ENCODE measurements at regions not wholly inside any gene's neighbourhood (a gene's known extent, or its start where the extent isn't known, plus 50 kb on each side); places are given as distances from the start of the nearest gene placed in this dataset.

DNA sequence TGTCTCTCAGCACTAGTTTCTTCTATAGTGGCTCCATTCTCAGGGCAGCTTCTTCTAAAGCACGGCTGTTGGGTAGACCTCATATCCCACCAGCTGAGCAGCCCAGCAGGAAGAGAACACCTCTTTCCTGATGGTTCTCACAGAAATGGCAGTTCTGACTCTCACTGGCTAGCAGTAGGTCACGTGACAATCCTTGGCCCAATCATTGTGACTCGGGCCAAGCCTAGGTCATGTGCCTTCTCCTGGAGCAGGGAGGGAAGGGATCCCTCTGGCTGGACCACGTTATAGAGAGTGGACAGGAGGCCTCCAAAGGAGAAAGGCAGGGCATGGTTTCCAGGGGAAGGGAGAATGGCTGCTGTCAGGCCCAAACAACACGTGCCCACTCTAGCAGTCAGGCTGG is 149.1 kb downstream of the AACS start:
- no peak for DNase-seq (ENCODE audit: low read depth in 1 of 2, low spot score in 1 of 2)
- Histone ChIP-seq H3K4me1 (ENCODE audit: low read depth) (no peaks in the 10 kb centered on the region), H3K27me3 (no peaks in the 10 kb centered on the region), H3K27ac (no peak overlapping the region), H3K4me3 (no peak overlapping the region), H3K9me3 (ENCODE audit: low read depth) (no peaks in the 10 kb centered on the region), H3K36me3 (no peaks in the 10 kb centered on the region)
- TF ChIP-seq, protein P1, sequence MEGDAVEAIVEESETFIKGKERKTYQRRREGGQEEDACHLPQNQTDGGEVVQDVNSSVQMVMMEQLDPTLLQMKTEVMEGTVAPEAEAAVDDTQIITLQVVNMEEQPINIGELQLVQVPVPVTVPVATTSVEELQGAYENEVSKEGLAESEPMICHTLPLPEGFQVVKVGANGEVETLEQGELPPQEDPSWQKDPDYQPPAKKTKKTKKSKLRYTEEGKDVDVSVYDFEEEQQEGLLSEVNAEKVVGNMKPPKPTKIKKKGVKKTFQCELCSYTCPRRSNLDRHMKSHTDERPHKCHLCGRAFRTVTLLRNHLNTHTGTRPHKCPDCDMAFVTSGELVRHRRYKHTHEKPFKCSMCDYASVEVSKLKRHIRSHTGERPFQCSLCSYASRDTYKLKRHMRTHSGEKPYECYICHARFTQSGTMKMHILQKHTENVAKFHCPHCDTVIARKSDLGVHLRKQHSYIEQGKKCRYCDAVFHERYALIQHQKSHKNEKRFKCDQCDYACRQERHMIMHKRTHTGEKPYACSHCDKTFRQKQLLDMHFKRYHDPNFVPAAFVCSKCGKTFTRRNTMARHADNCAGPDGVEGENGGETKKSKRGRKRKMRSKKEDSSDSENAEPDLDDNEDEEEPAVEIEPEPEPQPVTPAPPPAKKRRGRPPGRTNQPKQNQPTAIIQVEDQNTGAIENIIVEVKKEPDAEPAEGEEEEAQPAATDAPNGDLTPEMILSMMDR (IDR thresholded peaks at IDR 0.05; ENCODE audit: low read depth, low read length) = no peak

DNA sequence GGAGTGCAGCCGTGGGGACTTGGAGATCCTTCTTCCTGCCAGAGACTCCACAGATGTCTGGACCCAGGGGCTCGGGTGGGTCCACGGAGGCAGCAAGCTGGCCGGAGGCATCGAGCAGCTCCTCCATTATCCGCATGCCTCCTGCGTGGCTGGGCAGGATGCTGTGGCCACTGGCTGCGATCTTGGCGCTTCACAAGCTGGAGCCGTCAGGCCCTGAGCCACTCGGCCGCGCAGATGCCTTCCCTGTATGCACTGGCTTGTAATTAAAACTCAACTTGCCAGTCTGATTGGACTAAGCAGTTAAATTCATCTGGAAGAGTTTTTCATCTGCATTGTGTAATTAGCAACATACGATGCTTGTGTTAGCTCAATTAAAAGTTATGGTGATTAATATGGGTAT is 151.5 kb downstream of the AACS start:
- Histone ChIP-seq H3K27ac (no peak overlapping the region), H3K9me3 (ENCODE audit: low read depth) (no peaks in the 10 kb centered on the region), H3K4me3 (no peak overlapping the region), H3K27me3 (no peaks in the 10 kb centered on the region), H3K36me3 (no peaks in the 10 kb centered on the region), H3K4me1 (ENCODE audit: low read depth) (no peaks in the 10 kb centered on the region)
- DNase-seq (ENCODE audit: low read depth in 1 of 2, low spot score in 1 of 2) = no peak
- TF ChIP-seq, protein P1 (IDR thresholded peaks at IDR 0.05; ENCODE audit: low read depth, low read length) = no peak

DNA sequence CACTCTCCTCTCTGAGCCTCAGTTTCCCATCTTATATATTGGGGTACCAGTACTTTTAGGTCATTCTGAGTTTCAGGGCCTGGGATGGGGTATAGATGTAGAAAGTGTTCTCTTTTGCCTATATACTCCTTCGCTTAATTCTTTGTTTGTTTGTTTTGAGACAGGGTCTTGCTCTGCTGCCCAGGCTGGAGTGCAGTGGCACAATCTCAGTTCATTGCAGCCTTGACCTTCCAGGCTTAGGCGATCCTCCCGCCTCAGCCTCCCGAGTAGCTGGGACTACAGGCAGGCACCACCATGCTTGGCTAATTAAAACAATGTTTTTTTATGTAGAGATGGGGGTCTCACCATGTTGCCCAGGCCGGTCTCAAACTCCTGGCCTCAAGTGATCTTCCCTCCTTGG is 152.1 kb downstream of the AACS start:
- no peak for DNase-seq (ENCODE audit: low read depth in 1 of 2, low spot score in 1 of 2)
- no peaks in the 10 kb centered on the region for H3K36me3 ChIP-seq
- H3K4me3 ChIP-seq = no peak overlapping the region
- no peaks in the 10 kb centered on the region for H3K9me3 ChIP-seq (ENCODE audit: low read depth)
- TF ChIP-seq, protein P1 (IDR thresholded peaks at IDR 0.05; ENCODE audit: low read depth, low read length) = no peak
- H3K4me1 ChIP-seq (ENCODE audit: low read depth) = no peaks in the 10 kb centered on the region
- H3K27ac ChIP-seq = no peak overlapping the region
- no peaks in the 10 kb centered on the region for H3K27me3 ChIP-seq

DNA sequence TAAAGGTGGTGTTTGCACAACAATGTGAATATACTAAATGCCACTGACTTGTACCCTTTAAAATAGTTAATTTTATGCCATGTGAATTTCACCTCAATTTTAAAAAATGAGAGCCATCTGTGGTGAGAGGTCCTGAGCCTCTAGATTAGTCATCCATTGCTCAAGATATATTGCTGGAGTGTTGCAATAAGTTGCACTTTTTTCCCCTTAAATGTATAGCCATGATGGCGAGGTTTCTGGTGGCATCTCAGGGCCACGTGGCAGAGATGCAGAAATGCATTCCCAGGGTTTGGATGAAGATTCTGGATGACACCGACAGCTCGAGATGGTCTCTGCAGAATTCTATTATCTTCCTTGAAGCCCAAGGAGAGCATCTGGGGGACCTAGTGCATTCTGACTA is 153.7 kb downstream of the AACS start:
- DNase-seq (ENCODE audit: low read depth in 1 of 2, low spot score in 1 of 2) = no peak
- no peak overlapping the region for H3K4me3 ChIP-seq
- no peaks in the 10 kb centered on the region for H3K4me1 ChIP-seq (ENCODE audit: low read depth)
- no peaks in the 10 kb centered on the region for H3K27me3 ChIP-seq
- TF ChIP-seq, protein P1 (IDR thresholded peaks at IDR 0.05; ENCODE audit: low read depth, low read length) = no peak
- H3K27ac ChIP-seq = no peak overlapping the region
- H3K9me3 ChIP-seq (ENCODE audit: low read depth) = no peaks in the 10 kb centered on the region
- H3K36me3 ChIP-seq = no peaks in the 10 kb centered on the region

DNA sequence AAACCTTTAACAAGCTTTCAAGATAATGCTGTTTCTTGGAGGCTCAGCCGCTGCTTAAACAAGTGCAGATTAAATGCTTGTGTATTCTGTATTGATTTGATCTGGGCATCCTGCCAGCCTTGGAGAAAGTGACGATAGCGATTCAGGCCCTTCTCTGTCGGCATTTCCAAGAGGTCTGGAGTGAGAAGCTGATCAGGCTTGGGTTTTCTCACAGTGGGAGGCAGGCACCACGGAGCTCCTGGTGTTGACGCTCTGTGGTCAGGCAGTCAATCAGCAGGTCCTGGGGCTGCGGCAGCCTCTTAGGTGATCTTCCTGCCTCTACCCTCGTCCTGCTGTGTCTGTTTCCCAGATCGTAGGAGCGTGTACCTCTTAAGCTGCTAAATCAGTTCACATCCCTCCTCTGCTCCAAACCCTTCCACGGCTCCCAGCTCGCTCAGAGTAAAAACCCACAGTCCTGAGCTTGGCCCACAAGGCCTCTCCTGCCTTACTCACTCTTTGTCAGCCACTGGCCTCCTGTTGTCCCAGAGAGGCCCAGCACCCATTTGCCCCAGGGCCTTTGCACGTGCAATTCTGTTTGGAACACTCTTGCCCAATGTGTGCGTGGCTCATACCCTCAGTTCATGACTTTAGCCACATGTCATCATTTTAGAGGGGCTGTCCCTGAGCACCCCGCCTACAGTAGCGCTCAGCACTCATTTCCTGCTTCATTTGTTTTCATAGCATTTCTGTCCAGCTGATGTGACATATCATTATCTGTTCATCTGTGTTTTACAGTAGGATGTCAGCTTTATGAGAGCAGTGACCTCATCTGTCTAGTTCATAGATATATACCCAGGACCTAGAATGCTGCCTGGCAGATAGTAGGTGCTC is 155.4 kb downstream of the AACS start:
- TF ChIP-seq, protein P1 (IDR thresholded peaks at IDR 0.05; ENCODE audit: low read depth, low read length) = no peak
- H3K36me3 ChIP-seq = no peaks in the 10 kb centered on the region
- no peaks in the 10 kb centered on the region for H3K27me3 ChIP-seq
- H3K4me3 ChIP-seq = no peak overlapping the region
- H3K9me3 ChIP-seq (ENCODE audit: low read depth) = no peaks in the 10 kb centered on the region
- DNase-seq (ENCODE audit: low read depth in 1 of 2, low spot score in 1 of 2) = peak in 1 of 2 donors; percentile 78
- no peaks in the 10 kb centered on the region for H3K4me1 ChIP-seq (ENCODE audit: low read depth)
- H3K27ac ChIP-seq = peak overlapping the region; percentile 31
